ENCODE measurements at regions not wholly inside any gene's neighbourhood (a gene's known extent, or its start where the extent isn't known, plus 50 kb on each side); places are given as distances from the start of the nearest gene placed in this dataset.

- DNase-seq (ENCODE audit: low read depth in 2 of 2), result no peak
Observed at GRCh38 chr5:129821477-129822131, 73.7 kb downstream of the MINAR2 start.

GRCh38 chr5:129830288-129830687 is 74.0 kb upstream of the CHSY3 start:
- DNase-seq (ENCODE audit: low read depth in 2 of 2), result no peak

- DNase-seq (ENCODE audit: low read depth in 2 of 2), result no peak
Observed at GRCh38 chr5:129836321-129836720, 67.9 kb upstream of the CHSY3 start.

GRCh38 chr5:129844764-129845163 is 59.5 kb upstream of the CHSY3 start:
- DNase-seq (ENCODE audit: low read depth in 2 of 2), result no peak

GRCh38 chr5:129852747-129853352 is 51.4 kb upstream of the CHSY3 start:
- peak; percentile 22 to 36 for DNase-seq (ENCODE audit: low read depth in 2 of 2)

- no peak for DNase-seq (ENCODE audit: low read depth in 2 of 2)
Observed at GRCh38 chr5:129853588-129853987, 50.7 kb upstream of the CHSY3 start.

Data from stimulated activated CD8-positive, alpha-beta memory T cell treated with anti-CD3 and anti-CD28 coated beads, Interleukin-2, amount 100 ng/mL, for 1 hour (primary cell).